Naive thymus-derived CD8-positive, alpha-beta T cell (primary cell): ENCODE measurements at regions not wholly inside any gene's neighbourhood (a gene's known extent, or its start where the extent isn't known, plus 50 kb on each side); places are given as distances from the start of the nearest gene placed in this dataset.

Experiments
- ATAC-seq, 2 donors: fragments of 150-1000 bp; cut with Tn5 transposase in 1 of 2; sonication (Bioruptor Pico), chemical (Tn5 transposase) in 1 of 2; 1 replicate in 1 of 2; 2 replicates in 1 of 2; pipeline ENCODE4 v1.10.0; 2021; ENCODE audit warnings: mild to moderate bottlenecking in 2 of 2, moderate library complexity in 2 of 2
- POLR2A ChIA-PET: fragments of 350-600 bp; sonication (Branson Sonifier 250); formaldehyde crosslinking; loops from one replicate; lab custom pipeline; 2021; ENCODE audit warnings: antibody characterized with exemption; lab: Charles Lee
- DNase-seq, 10 donors: peaks; one replicate each; pipeline versions ENCODE4 v3.0.0 to v3.0.0-alpha.2; 2020 to 2022
- H3K27ac Mint-ChIP-seq, 10 donors: one replicate each; pipeline ENCODE4 v1.8.0; 2020 to 2022; ENCODE audit warnings: mild to moderate bottlenecking in 10 of 10, mixed read lengths in 10 of 10, moderate library complexity in 4 of 10, inconsistent platforms in 1 of 10
- H3K27me3 Mint-ChIP-seq, 5 donors: one replicate each; pipeline ENCODE4 v1.8.0; 2021 to 2022; ENCODE audit warnings: mixed read lengths in 5 of 5
- H3K36me3 Mint-ChIP-seq, 3 donors: one replicate each; pipeline ENCODE4 v1.8.0; 2020 to 2022; ENCODE audit warnings: mixed read lengths in 3 of 3, mild to moderate bottlenecking in 2 of 3, inconsistent platforms in 1 of 3
- H3K4me1 Mint-ChIP-seq, 4 donors: one replicate each; pipeline ENCODE4 v1.8.0; 2021 to 2022; ENCODE audit warnings: mixed read lengths in 4 of 4
- H3K4me3 Mint-ChIP-seq, 10 donors: one replicate each; pipeline ENCODE4 v1.8.0; 2020 to 2022; ENCODE audit warnings: mild to moderate bottlenecking in 10 of 10, mixed read lengths in 10 of 10, moderate library complexity in 6 of 10, inconsistent platforms in 1 of 10
- H3K9me3 Mint-ChIP-seq, 9 donors: one replicate each; pipeline ENCODE4 v1.8.0; 2020 to 2022; ENCODE audit warnings: mixed read lengths in 9 of 9, mild to moderate bottlenecking in 3 of 9, inconsistent platforms in 1 of 9, moderate library complexity in 1 of 9

GRCh38 chr13:76692346-76692745 is 193.9 kb downstream of the KCTD12 start:
- no peak for ATAC-seq
- DNase-seq, result no peak
- Mint-ChIP-seq H3K9me3 (peaks cover 0 to 5% (median 0%) of the 10 kb centered on the region in 9 donors), H3K4me3 (no peak overlapping the region), H3K36me3 (no peaks in the 10 kb centered on the region), H3K27me3 (peaks cover 0 to 10% (median 2%) of the 10 kb centered on the region in 5 donors), H3K4me1 (peaks cover 0 to 2% (median under 1%) of the 10 kb centered on the region in 4 donors), H3K27ac (no peak overlapping the region)
- POLR2A ChIA-PET, result no interaction called here

DNA sequence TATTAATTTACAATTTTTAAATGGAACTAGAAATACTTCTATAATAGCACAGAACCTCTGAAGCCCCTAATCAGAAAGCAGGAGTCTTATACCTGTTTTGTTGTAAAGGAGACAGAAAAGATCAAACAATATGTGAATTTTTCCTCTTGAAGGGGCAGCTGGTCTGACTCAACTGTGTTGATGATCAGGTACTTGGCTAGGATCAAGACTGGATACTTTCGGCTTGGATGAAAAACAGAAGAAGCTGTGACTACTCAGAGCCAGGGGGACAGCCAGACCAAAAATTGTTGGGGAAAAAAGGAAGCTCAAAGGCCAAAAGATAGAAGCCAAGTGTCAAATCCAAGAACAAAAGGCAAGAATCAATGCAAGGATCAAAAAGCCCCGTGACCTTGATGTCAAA is 195.6 kb downstream of the KCTD12 start:
- POLR2A ChIA-PET, result no interaction called here
- Mint-ChIP-seq H3K9me3 (peaks cover 0 to 5% (median 0%) of the 10 kb centered on the region in 9 donors), H3K4me3 (no peak overlapping the region), H3K27ac (no peak overlapping the region), H3K27me3 (peaks cover 0 to 2% (median 0%) of the 10 kb centered on the region in 5 donors), H3K4me1 (peaks cover 0 to 2% (median under 1%) of the 10 kb centered on the region in 4 donors), H3K36me3 (no peaks in the 10 kb centered on the region)
- no peak for DNase-seq
- ATAC-seq, result no peak

- POLR2A ChIA-PET, result no interaction called here
- Mint-ChIP-seq H3K36me3 (no peaks in the 10 kb centered on the region), H3K27me3 (no peaks in the 10 kb centered on the region), H3K4me3 (no peak overlapping the region), H3K4me1 (peaks cover 0 to 2% (median under 1%) of the 10 kb centered on the region in 4 donors), H3K27ac (no peak overlapping the region), H3K9me3 (peaks cover 0 to 5% (median 0%) of the 10 kb centered on the region in 9 donors)
- DNase-seq, result no peak
- ATAC-seq, result no peak
These were observed 198.7 kb downstream of the KCTD12 start for GRCh38 chr13:76687467-76687866.

- Mint-ChIP-seq H3K27ac (no peak overlapping the region), H3K36me3 (no peaks in the 10 kb centered on the region), H3K9me3 (peaks cover 0 to 5% (median 0%) of the 10 kb centered on the region in 9 donors), H3K4me1 (peaks cover 0 to 2% (median under 1%) of the 10 kb centered on the region in 4 donors), H3K4me3 (no peak overlapping the region), H3K27me3 (peaks cover 0 to 1% (median 0%) of the 10 kb centered on the region in 5 donors)
- ATAC-seq (no peak), DNase-seq (no peak)
- POLR2A ChIA-PET, result no interaction called here
These were observed 200.3 kb downstream of the KCTD12 start for GRCh38 chr13:76685938-76686337.

DNA sequence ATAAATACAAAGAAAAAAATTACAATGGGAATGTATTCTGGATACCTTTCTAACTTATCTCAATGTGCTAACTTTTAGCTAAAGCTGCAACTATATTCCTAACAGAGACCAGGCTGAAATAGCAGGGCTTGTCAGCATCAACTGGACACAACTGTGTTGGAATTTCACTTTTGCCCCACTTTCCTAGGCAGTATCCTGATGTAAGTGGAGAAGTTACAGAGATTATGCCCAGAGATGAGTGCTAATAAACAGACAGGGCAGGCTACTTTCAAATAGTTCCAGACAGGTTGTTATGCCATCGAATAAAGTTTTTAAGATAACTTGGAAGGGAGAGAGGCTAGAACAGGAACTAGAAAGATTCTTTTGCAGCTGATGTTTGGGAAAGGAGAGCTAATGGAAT is 201.9 kb downstream of the KCTD12 start:
- Mint-ChIP-seq H3K4me3 (no peak overlapping the region), H3K27ac (no peak overlapping the region), H3K27me3 (peaks cover 0 to 1% (median 0%) of the 10 kb centered on the region in 5 donors), H3K9me3 (peaks cover 0 to 3% (median 0%) of the 10 kb centered on the region in 9 donors), H3K36me3 (no peaks in the 10 kb centered on the region), H3K4me1 (peaks cover 0 to 2% (median 0%) of the 10 kb centered on the region in 4 donors)
- ATAC-seq (no peak), DNase-seq (no peak)
- POLR2A ChIA-PET, result no interaction called here

GRCh38 chr13:76683854-76684253 is 202.4 kb downstream of the KCTD12 start:
- Mint-ChIP-seq H3K4me1 (peaks cover 0 to 2% (median 0%) of the 10 kb centered on the region in 4 donors), H3K27ac (no peak overlapping the region), H3K9me3 (no peaks in the 10 kb centered on the region), H3K36me3 (no peaks in the 10 kb centered on the region), H3K27me3 (peaks cover 0 to 1% (median 0%) of the 10 kb centered on the region in 5 donors), H3K4me3 (no peak overlapping the region)
- DNase-seq (no peak), ATAC-seq (no peak)
- POLR2A ChIA-PET, result no interaction called here

DNA sequence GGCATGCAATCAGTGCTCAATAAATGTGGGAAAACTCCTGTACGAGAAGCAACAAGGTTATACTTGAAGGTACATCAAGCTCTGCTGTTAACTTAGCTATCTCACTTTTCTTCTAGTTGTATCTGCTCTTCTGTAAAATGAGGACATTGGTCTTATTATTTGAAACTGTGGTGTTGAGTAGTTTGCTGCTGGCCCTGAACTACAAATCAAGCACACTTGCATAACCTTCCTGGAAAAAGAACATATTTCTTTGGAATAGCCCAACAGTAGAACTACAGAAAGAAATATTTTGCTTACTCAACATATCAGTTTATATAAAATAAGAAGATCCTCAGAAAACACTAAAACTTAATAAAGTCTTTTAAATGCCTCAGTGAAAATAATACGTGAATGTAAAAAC is 203.0 kb downstream of the KCTD12 start:
- DNase-seq (no peak), ATAC-seq (no peak)
- Mint-ChIP-seq H3K27ac (peak overlapping the region in 1 of 10 donors; percentile 27), H3K9me3 (no peaks in the 10 kb centered on the region), H3K4me1 (peaks cover 0 to 2% (median 0%) of the 10 kb centered on the region in 4 donors), H3K4me3 (no peak overlapping the region), H3K27me3 (peaks cover 0 to 1% (median 0%) of the 10 kb centered on the region in 5 donors), H3K36me3 (no peaks in the 10 kb centered on the region)
- POLR2A ChIA-PET, result no interaction called here

GRCh38 chr13:76680112-76680511 is 206.1 kb downstream of the KCTD12 start:
- no peak for DNase-seq

GRCh38 chr13:76677043-76677442 is 209.2 kb downstream of the KCTD12 start:
- Mint-ChIP-seq H3K36me3 (no peaks in the 10 kb centered on the region), H3K27ac (no peak overlapping the region), H3K4me1 (no peaks in the 10 kb centered on the region), H3K4me3 (no peak overlapping the region), H3K9me3 (no peaks in the 10 kb centered on the region), H3K27me3 (peaks cover 0 to 9% (median 0%) of the 10 kb centered on the region in 5 donors)
- no peak for ATAC-seq
- POLR2A ChIA-PET, result no interaction called here
- no peak for DNase-seq

More at GRCh38 chr13:76680112-76680511, 206.1 kb downstream of the KCTD12 start:
- Mint-ChIP-seq H3K27ac (no peak overlapping the region), H3K9me3 (no peaks in the 10 kb centered on the region), H3K36me3 (no peaks in the 10 kb centered on the region), H3K4me3 (no peak overlapping the region), H3K27me3 (peaks cover 0 to 1% (median 0%) of the 10 kb centered on the region in 5 donors), H3K4me1 (no peaks in the 10 kb centered on the region)
- POLR2A ChIA-PET, result no interaction called here
- no peak for ATAC-seq

GRCh38 chr13:76672420-76672819 is 213.8 kb downstream of the KCTD12 start:
- POLR2A ChIA-PET, result no interaction called here
- Mint-ChIP-seq H3K4me3 (no peak overlapping the region), H3K27me3 (peaks cover 0 to 9% (median 0%) of the 10 kb centered on the region in 5 donors), H3K9me3 (no peaks in the 10 kb centered on the region), H3K27ac (no peak overlapping the region), H3K36me3 (no peaks in the 10 kb centered on the region), H3K4me1 (no peaks in the 10 kb centered on the region)
- ATAC-seq, result no peak
- DNase-seq, result no peak

- POLR2A ChIA-PET, result interaction anchor here (1.9 kb wide), 1 partner anchor 217 kb away, joined by 10 read pairs; the partner anchor contains the start of gene KCTD12
- DNase-seq (no peak), ATAC-seq (no peak)
- peaks cover 0 to 1% (median 0%) of the 10 kb centered on the region in 5 donors for H3K27me3 Mint-ChIP-seq
- no peaks in the 10 kb centered on the region for H3K9me3 Mint-ChIP-seq
- no peak overlapping the region for H3K27ac Mint-ChIP-seq
- no peaks in the 10 kb centered on the region for H3K36me3 Mint-ChIP-seq
- no peak overlapping the region for H3K4me3 Mint-ChIP-seq
- H3K4me1 Mint-ChIP-seq, result no peaks in the 10 kb centered on the region
These were observed 217.5 kb downstream of the KCTD12 start for GRCh38 chr13:76668716-76669115.

DNA sequence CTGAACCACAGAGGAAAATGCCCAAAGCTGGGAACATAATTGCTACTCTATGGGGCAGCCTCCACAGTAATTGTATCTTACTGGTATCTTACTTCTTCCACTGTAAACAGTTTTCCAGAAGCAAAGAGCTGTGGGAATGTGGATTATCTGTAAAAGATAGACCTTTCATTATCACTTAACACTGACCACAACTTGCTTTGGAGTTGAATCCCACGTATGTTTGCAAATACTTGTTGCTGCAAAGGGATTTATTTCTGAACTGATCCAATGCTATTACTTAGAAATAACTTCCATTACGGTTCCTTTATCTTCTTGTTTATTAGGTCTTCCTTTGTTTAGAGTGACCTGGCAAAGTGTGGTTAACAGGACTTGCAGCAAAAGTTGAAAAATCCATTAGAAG is 218.1 kb downstream of the KCTD12 start:
- no peaks in the 10 kb centered on the region for H3K4me1 Mint-ChIP-seq
- no peaks in the 10 kb centered on the region for H3K9me3 Mint-ChIP-seq
- no peaks in the 10 kb centered on the region for H3K27me3 Mint-ChIP-seq
- DNase-seq, result no peak
- H3K36me3 Mint-ChIP-seq, result no peaks in the 10 kb centered on the region
- no peak for ATAC-seq
- H3K4me3 Mint-ChIP-seq, result no peak overlapping the region
- POLR2A ChIA-PET, result interaction anchor here (1.0 to 1.9 kb wide), 2 partner anchors 211 to 217 kb away, joined by 3 to 10 read pairs; partner anchors contain the start of gene KCTD12
- H3K27ac Mint-ChIP-seq, result no peak overlapping the region

GRCh38 chr13:76667551-76667950 is 218.7 kb downstream of the KCTD12 start:
- Mint-ChIP-seq H3K4me3 (no peak overlapping the region), H3K27me3 (no peaks in the 10 kb centered on the region), H3K27ac (no peak overlapping the region), H3K9me3 (no peaks in the 10 kb centered on the region), H3K4me1 (no peaks in the 10 kb centered on the region), H3K36me3 (no peaks in the 10 kb centered on the region)
- peak; percentile 58 to 73 for ATAC-seq
- DNase-seq, result peak in 6 of 10 donors; percentile 20 to 70 (median 38)
- POLR2A ChIA-PET, result interaction anchor here (1.0 to 1.9 kb wide), 2 partner anchors 212 to 218 kb away, joined by 3 to 10 read pairs; partner anchors contain the start of gene KCTD12
